Neural cell (in vitro differentiated cells): ENCODE measurements at regions not wholly inside any gene's neighbourhood (a gene's known extent, or its start where the extent isn't known, plus 50 kb on each side); places are given as distances from the start of the nearest gene placed in this dataset.

Experiments used
- H2AFZ ChIP-seq: fragments of 200-600, 300-800 bp; sonication (generic), shearing (Covaris generic); 2 replicates; pipeline ENCODE4 v1.6.0; 2014; ENCODE audit warnings: low read depth, mild to moderate bottlenecking, antibody characterized with exemption, low read length, moderate library complexity
- H3F3A ChIP-seq: fragments of 200-600 bp; shearing (Covaris generic); 2 replicates; pipeline ENCODE4 v1.6.1; 2016; ENCODE audit warnings: mild to moderate bottlenecking, moderate library complexity, mixed read lengths, antibody characterized with exemption, low read length; ENCODE audit not compliant: insufficient read depth, poor library complexity, severe bottlenecking
- H3K27ac ChIP-seq: fragments of 200-600, 300-800 bp; sonication (generic), shearing (Covaris generic); 2 replicates; pipeline ENCODE4 v1.5.1; 2014; ENCODE audit warnings: mild to moderate bottlenecking, low read length, moderate library complexity
- H3K27me3 ChIP-seq: fragments of 300-800, 200-600 bp; sonication (generic), shearing (Covaris generic); 2 replicates; pipeline ENCODE4 v1.6.0; 2014; ENCODE audit warnings: mild to moderate bottlenecking, low read depth, low read length, moderate library complexity; ENCODE audit not compliant: insufficient read depth
- H3K36me3 ChIP-seq: fragments of 300-800, 200-600 bp; sonication (generic), shearing (Covaris generic); 2 replicates; pipeline ENCODE4 v1.5.1; 2014; ENCODE audit warnings: mild to moderate bottlenecking, antibody characterized with exemption, low read length, moderate library complexity; ENCODE audit not compliant: insufficient read depth
- H3K4me2 ChIP-seq: fragments of 300-800, 200-600 bp; sonication (generic), shearing (Covaris generic); 2 replicates; pipeline ENCODE4 v1.6.0; 2014; ENCODE audit warnings: mild to moderate bottlenecking, low read length
- H3K4me3 ChIP-seq: fragments of 300-800, 200-600 bp; sonication (generic), shearing (Covaris generic); 2 replicates; pipeline ENCODE4 v1.5.1; 2014; ENCODE audit warnings: mild to moderate bottlenecking, low read length, moderate library complexity
- H3K79me2 ChIP-seq: fragments of 200-600 bp; shearing (Covaris generic); replicated peaks from 2 replicates; pipeline ENCODE4 v1.6.0; 2014; ENCODE audit warnings: mild to moderate bottlenecking, low read length, moderate library complexity; ENCODE audit not compliant: insufficient read depth
- H3K9ac ChIP-seq: fragments of 300-800, 200-600 bp; sonication (generic), shearing (Covaris generic); 2 replicates; pipeline ENCODE4 v1.6.1; 2016; ENCODE audit warnings: mild to moderate bottlenecking, low read length, mixed read lengths
- H3K9me2 ChIP-seq: fragments of 200-600 bp; shearing (Covaris generic); 2 replicates; pipeline ENCODE4 v1.6.1; 2016; ENCODE audit warnings: mild to moderate bottlenecking, low read length, mixed read lengths; ENCODE audit not compliant: insufficient read depth
- H3K9me3 ChIP-seq: fragments of 200-600, 300-800 bp; sonication (generic), shearing (Covaris generic); 2 replicates; pipeline ENCODE4 v1.6.1; 2016; ENCODE audit warnings: mild to moderate bottlenecking, mixed run types, low read length, moderate library complexity, mixed read lengths
- H4K20me1 ChIP-seq: fragments of 200-600 bp; shearing (Covaris generic); 2 replicates; pipeline ENCODE4 v1.6.1; 2016; ENCODE audit warnings: mild to moderate bottlenecking, mixed run types; ENCODE audit not compliant: insufficient read depth
- EP300 ChIP-seq: fragments of 450-650 bp; conservative IDR thresholded peaks from 2 replicates; pipeline ENCODE4 v1.6.1; 2014; ENCODE audit warnings: antibody characterized with exemption, mild to moderate bottlenecking, moderate library complexity; ENCODE audit not compliant: poor library complexity, severe bottlenecking
- EZH2 ChIP-seq: fragments of 200-600, 300-800 bp; shearing (Covaris generic), sonication (generic); IDR thresholded peaks from 2 replicates; pipeline ENCODE4 v1.6.1; 2014; ENCODE audit warnings: antibody characterized with exemption, low read length, borderline replicate concordance, mild to moderate bottlenecking; ENCODE audit not compliant: insufficient read depth, poor library complexity, severe bottlenecking
- MXI1 ChIP-seq: fragments of 450-650 bp; conservative IDR thresholded peaks from 2 replicates; pipeline ENCODE4 v1.6.1; 2014; ENCODE audit warnings: antibody characterized with exemption, mild to moderate bottlenecking; ENCODE audit not compliant: poor library complexity, severe bottlenecking
- POLR2AphosphoS5 ChIP-seq: IDR thresholded peaks from 2 replicates; pipeline ENCODE4 v1.6.1; 2012
- RAD21 ChIP-seq: fragments of 450-650 bp; conservative IDR thresholded peaks from 2 replicates; pipeline ENCODE4 v1.6.1; 2014; ENCODE audit warnings: antibody characterized with exemption, mild to moderate bottlenecking, moderate library complexity
- SMC3 ChIP-seq: fragments of 450-650 bp; conservative IDR thresholded peaks from 2 replicates; pipeline ENCODE4 v1.6.1; 2014; ENCODE audit warnings: antibody characterized with exemption, mild to moderate bottlenecking, moderate library complexity; ENCODE audit not compliant: poor library complexity
- TAF1 ChIP-seq: IDR thresholded peaks from 2 replicates; pipeline ENCODE4 v1.6.1; 2012; ENCODE audit warnings: low read depth
- TF ChIP-seq, protein P1 (sequence below): fragments of 450-650 bp; IDR thresholded peaks from 2 replicates; pipeline ENCODE4 v1.5.1; 2014; ENCODE audit warnings: antibody characterized with exemption, mild to moderate bottlenecking, moderate library complexity; ENCODE audit not compliant: poor library complexity, severe bottlenecking
- TF ChIP-seq, protein P2 (sequence below): IDR thresholded peaks from 2 replicates; pipeline ENCODE4 v1.6.1; 2012; ENCODE audit warnings: borderline replicate concordance

DNA sequence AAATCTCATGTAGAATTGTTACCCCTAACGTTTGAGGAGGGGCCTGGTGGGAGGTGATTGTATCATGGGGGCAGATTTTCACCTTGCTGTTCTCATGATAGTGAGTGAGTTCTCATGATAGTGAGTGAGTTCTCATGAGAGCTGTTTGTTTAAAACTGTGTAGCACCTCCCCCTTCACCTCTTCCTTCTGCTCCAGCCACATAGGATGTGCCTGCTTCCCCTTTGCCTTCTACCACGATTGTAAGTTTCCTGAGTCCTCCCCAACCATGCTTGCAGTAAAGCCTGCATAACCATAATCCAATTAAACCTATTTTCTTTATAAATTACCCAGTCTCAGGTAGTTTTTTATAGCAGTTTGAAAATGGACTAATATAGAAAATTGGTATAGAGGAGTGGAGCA lies 1783.7 kb upstream of the CDH9 start:
- Histone ChIP-seq H3K36me3 (no peaks in the 10 kb centered on the region), H3K27ac (no peak overlapping the region), H4K20me1 (no peaks in the 10 kb centered on the region), H3K9ac (no peak overlapping the region), H3K9me3 (peaks cover 5% of the 10 kb centered on the region), H3K9me2 (no peaks in the 10 kb centered on the region), H3K4me2 (no peak overlapping the region), H3K27me3 (no peaks in the 10 kb centered on the region), H2AFZ (no peak overlapping the region), H3F3A (no peaks in the 10 kb centered on the region), H3K79me2 (no peaks in the 10 kb centered on the region), H3K4me3 (no peak overlapping the region)
- no peak for TF ChIP-seq EP300
- no peak for TF ChIP-seq SMC3
- TF ChIP-seq RAD21, result no peak
- TF ChIP-seq, protein P1, sequence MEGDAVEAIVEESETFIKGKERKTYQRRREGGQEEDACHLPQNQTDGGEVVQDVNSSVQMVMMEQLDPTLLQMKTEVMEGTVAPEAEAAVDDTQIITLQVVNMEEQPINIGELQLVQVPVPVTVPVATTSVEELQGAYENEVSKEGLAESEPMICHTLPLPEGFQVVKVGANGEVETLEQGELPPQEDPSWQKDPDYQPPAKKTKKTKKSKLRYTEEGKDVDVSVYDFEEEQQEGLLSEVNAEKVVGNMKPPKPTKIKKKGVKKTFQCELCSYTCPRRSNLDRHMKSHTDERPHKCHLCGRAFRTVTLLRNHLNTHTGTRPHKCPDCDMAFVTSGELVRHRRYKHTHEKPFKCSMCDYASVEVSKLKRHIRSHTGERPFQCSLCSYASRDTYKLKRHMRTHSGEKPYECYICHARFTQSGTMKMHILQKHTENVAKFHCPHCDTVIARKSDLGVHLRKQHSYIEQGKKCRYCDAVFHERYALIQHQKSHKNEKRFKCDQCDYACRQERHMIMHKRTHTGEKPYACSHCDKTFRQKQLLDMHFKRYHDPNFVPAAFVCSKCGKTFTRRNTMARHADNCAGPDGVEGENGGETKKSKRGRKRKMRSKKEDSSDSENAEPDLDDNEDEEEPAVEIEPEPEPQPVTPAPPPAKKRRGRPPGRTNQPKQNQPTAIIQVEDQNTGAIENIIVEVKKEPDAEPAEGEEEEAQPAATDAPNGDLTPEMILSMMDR, result no peak
- no peak for TF ChIP-seq TAF1
- TF ChIP-seq EZH2, result no peak
- no peak for TF ChIP-seq MXI1
- TF ChIP-seq POLR2AphosphoS5, result no peak
- TF ChIP-seq, protein P2, sequence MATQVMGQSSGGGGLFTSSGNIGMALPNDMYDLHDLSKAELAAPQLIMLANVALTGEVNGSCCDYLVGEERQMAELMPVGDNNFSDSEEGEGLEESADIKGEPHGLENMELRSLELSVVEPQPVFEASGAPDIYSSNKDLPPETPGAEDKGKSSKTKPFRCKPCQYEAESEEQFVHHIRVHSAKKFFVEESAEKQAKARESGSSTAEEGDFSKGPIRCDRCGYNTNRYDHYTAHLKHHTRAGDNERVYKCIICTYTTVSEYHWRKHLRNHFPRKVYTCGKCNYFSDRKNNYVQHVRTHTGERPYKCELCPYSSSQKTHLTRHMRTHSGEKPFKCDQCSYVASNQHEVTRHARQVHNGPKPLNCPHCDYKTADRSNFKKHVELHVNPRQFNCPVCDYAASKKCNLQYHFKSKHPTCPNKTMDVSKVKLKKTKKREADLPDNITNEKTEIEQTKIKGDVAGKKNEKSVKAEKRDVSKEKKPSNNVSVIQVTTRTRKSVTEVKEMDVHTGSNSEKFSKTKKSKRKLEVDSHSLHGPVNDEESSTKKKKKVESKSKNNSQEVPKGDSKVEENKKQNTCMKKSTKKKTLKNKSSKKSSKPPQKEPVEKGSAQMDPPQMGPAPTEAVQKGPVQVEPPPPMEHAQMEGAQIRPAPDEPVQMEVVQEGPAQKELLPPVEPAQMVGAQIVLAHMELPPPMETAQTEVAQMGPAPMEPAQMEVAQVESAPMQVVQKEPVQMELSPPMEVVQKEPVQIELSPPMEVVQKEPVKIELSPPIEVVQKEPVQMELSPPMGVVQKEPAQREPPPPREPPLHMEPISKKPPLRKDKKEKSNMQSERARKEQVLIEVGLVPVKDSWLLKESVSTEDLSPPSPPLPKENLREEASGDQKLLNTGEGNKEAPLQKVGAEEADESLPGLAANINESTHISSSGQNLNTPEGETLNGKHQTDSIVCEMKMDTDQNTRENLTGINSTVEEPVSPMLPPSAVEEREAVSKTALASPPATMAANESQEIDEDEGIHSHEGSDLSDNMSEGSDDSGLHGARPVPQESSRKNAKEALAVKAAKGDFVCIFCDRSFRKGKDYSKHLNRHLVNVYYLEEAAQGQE, result no peak

DNA sequence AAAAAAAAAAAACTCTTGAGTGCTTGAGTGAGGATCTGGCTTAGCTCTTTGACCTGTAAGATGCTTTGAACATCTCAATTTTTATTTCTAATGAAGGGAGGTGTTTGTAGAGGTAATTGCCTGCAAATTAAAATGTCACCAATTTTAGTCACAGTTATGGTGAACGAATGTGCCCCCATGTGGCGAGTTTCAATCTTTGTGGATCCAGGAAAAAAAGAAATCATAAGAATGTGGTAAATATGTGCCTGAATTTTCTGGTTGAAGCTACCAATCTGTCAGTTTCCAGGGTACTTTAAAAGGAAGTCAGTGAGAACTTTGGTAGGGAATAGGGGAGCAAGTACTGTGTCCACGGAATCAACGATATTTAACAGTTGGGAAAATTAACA lies 1772.4 kb upstream of the CDH9 start:
- Histone ChIP-seq H3K27ac (no peak overlapping the region), H3K36me3 (no peaks in the 10 kb centered on the region), H3K9me2 (no peaks in the 10 kb centered on the region), H3K27me3 (no peaks in the 10 kb centered on the region), H4K20me1 (no peaks in the 10 kb centered on the region), H3K79me2 (no peaks in the 10 kb centered on the region), H3K9me3 (no peaks in the 10 kb centered on the region), H3K4me2 (no peak overlapping the region), H2AFZ (no peak overlapping the region), H3K4me3 (no peak overlapping the region), H3F3A (no peaks in the 10 kb centered on the region), H3K9ac (no peak overlapping the region)
- TF ChIP-seq MXI1, result no peak
- TF ChIP-seq RAD21, result no peak
- no peak for TF ChIP-seq EZH2
- TF ChIP-seq, protein P1, result no peak
- TF ChIP-seq EP300, result no peak
- TF ChIP-seq SMC3, result no peak
